ENCODE measurements at regions not wholly inside any gene's neighbourhood (a gene's known extent, or its start where the extent isn't known, plus 50 kb on each side); places are given as distances from the start of the nearest gene placed in this dataset.

GRCh38 chr18:76553715-76554546 lies 58.9 kb upstream of the ZNF516 start:
- Histone ChIP-seq H3K4me1 (no peaks in the 10 kb centered on the region), H3K36me3 (no peaks in the 10 kb centered on the region), H3K4me3 (no peak overlapping the region), H3K9me3 (no peaks in the 10 kb centered on the region), H3K27me3 (no peaks in the 10 kb centered on the region), H3K27ac (no peak overlapping the region)
- TF ChIP-seq, protein P1, sequence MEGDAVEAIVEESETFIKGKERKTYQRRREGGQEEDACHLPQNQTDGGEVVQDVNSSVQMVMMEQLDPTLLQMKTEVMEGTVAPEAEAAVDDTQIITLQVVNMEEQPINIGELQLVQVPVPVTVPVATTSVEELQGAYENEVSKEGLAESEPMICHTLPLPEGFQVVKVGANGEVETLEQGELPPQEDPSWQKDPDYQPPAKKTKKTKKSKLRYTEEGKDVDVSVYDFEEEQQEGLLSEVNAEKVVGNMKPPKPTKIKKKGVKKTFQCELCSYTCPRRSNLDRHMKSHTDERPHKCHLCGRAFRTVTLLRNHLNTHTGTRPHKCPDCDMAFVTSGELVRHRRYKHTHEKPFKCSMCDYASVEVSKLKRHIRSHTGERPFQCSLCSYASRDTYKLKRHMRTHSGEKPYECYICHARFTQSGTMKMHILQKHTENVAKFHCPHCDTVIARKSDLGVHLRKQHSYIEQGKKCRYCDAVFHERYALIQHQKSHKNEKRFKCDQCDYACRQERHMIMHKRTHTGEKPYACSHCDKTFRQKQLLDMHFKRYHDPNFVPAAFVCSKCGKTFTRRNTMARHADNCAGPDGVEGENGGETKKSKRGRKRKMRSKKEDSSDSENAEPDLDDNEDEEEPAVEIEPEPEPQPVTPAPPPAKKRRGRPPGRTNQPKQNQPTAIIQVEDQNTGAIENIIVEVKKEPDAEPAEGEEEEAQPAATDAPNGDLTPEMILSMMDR (IDR thresholded peaks at IDR 0.05): no peak
- no peak for DNase-seq (ENCODE audit: low spot score in 2 of 2)
- intact Hi-C loops (cut with DNase I): no loop called here

- Histone ChIP-seq H3K27me3 (no peaks in the 10 kb centered on the region), H3K4me3 (no peak overlapping the region), H3K36me3 (no peaks in the 10 kb centered on the region), H3K4me1 (no peaks in the 10 kb centered on the region), H3K9me3 (no peaks in the 10 kb centered on the region), H3K27ac (no peak overlapping the region)
- intact Hi-C loops (cut with DNase I): no loop called here
- no peak for DNase-seq (ENCODE audit: low spot score in 2 of 2)
- TF ChIP-seq, protein P1 (IDR thresholded peaks at IDR 0.05): no peak
These were observed 53.5 kb upstream of the ZNF516 start for GRCh38 chr18:76548541-76548940.

- Histone ChIP-seq H3K9me3 (no peaks in the 10 kb centered on the region), H3K4me1 (no peaks in the 10 kb centered on the region), H3K4me3 (no peak overlapping the region), H3K27ac (no peak overlapping the region), H3K27me3 (no peaks in the 10 kb centered on the region), H3K36me3 (no peaks in the 10 kb centered on the region)
- intact Hi-C loops (cut with DNase I): no loop called here
- TF ChIP-seq, protein P1 (IDR thresholded peaks at IDR 0.05): no peak
- DNase-seq (ENCODE audit: low spot score in 2 of 2): no peak
These were observed 52.3 kb upstream of the ZNF516 start for GRCh38 chr18:76547296-76547695.

GRCh38 chr18:76546436-76546835 lies 51.4 kb upstream of the ZNF516 start:
- TF ChIP-seq, protein P1 (IDR thresholded peaks at IDR 0.05): no peak
- Histone ChIP-seq H3K27me3 (no peaks in the 10 kb centered on the region), H3K27ac (no peak overlapping the region), H3K4me1 (no peaks in the 10 kb centered on the region), H3K36me3 (no peaks in the 10 kb centered on the region), H3K9me3 (no peaks in the 10 kb centered on the region), H3K4me3 (no peak overlapping the region)
- DNase-seq (ENCODE audit: low spot score in 2 of 2): no peak
- intact Hi-C loops (cut with DNase I): no loop called here

DNA sequence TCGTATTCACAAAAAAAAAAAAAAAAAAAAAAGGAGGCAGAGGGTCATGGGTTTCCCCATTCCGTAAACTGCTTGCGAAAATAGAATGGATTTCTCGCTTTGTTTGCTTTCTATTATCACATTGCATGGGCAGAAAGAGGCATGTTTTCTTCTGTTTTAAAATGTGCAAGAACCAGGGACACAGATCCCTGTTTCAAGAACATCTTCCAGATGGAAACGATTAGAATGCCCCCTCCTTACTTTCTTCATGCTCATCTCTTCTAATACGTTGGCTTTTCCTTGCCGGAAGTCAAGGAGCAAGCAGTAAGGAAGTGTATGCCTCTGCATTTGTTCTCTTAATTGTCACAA lies 51.0 kb upstream of the ZNF516 start:
- Histone ChIP-seq H3K4me3 (no peak overlapping the region), H3K27me3 (no peaks in the 10 kb centered on the region), H3K27ac (no peak overlapping the region), H3K4me1 (no peaks in the 10 kb centered on the region), H3K9me3 (no peaks in the 10 kb centered on the region), H3K36me3 (no peaks in the 10 kb centered on the region)
- intact Hi-C loops (cut with DNase I): no loop called here
- DNase-seq (ENCODE audit: low spot score in 2 of 2): no peak
- TF ChIP-seq, protein P1 (IDR thresholded peaks at IDR 0.05): no peak
